ENCODE measurements at regions not wholly inside any gene's neighbourhood (a gene's known extent, or its start where the extent isn't known, plus 50 kb on each side); places are given as distances from the start of the nearest gene placed in this dataset.
"Not testable (repeated sequence)": the region's sequence is repeated elsewhere in the genome, so short reads cannot be mapped to it uniquely, and the experiment has no call there.

- DNase-seq (ENCODE audit: low read depth, low spot score): no peak
Observed at GRCh38 chr4:64975177-64975576, 565.9 kb upstream of the TECRL start.

GRCh38 chr4:64969081-64969480 is 559.8 kb upstream of the TECRL start:
- no peak for DNase-seq (ENCODE audit: low read depth, low spot score)

GRCh38 chr4:64967286-64967685 is 558.0 kb upstream of the TECRL start:
- DNase-seq (ENCODE audit: low read depth, low spot score): no peak

- DNase-seq (ENCODE audit: low read depth, low spot score): no peak
Observed at GRCh38 chr4:64960516-64960915, 551.3 kb upstream of the TECRL start.

- no peak for DNase-seq (ENCODE audit: low read depth, low spot score)
Observed at GRCh38 chr4:64940698-64941097, 531.4 kb upstream of the TECRL start.

GRCh38 chr4:64935469-64936001 is 526.3 kb upstream of the TECRL start:
- no peak for DNase-seq (ENCODE audit: low read depth, low spot score)

- DNase-seq (ENCODE audit: low read depth, low spot score): peak; percentile 17
Observed at GRCh38 chr4:64911846-64912245, 502.6 kb upstream of the TECRL start.

- DNase-seq (ENCODE audit: low read depth, low spot score): no peak
Observed at GRCh38 chr4:64903986-64904385, 494.7 kb upstream of the TECRL start.

- no peak for DNase-seq (ENCODE audit: low read depth, low spot score)
Observed at GRCh38 chr4:64899563-64899962, 490.3 kb upstream of the TECRL start.

- not testable (repeated sequence) for DNase-seq (ENCODE audit: low read depth, low spot score)
Observed at GRCh38 chr4:64899030-64899429, 489.8 kb upstream of the TECRL start.

GRCh38 chr4:64897683-64898082 is 488.4 kb upstream of the TECRL start:
- no peak for DNase-seq (ENCODE audit: low read depth, low spot score)

- DNase-seq (ENCODE audit: low read depth, low spot score): no peak
Observed at GRCh38 chr4:64895031-64895430, 485.8 kb upstream of the TECRL start.

- DNase-seq (ENCODE audit: low read depth, low spot score): no peak
Observed at GRCh38 chr4:64893205-64893604, 484.0 kb upstream of the TECRL start.

GRCh38 chr4:64889906-64890610 is 480.8 kb upstream of the TECRL start:
- no peak for DNase-seq (ENCODE audit: low read depth, low spot score)

- no peak for DNase-seq (ENCODE audit: low read depth, low spot score)
Observed at GRCh38 chr4:64883087-64883807, 474.0 kb upstream of the TECRL start.

- DNase-seq (ENCODE audit: low read depth, low spot score): no peak
Observed at GRCh38 chr4:64882311-64883086, 473.2 kb upstream of the TECRL start.

GRCh38 chr4:64880557-64880956 is 471.3 kb upstream of the TECRL start:
- no peak for DNase-seq (ENCODE audit: low read depth, low spot score)

- DNase-seq (ENCODE audit: low read depth, low spot score): no peak
Observed at GRCh38 chr4:64876021-64876420, 466.8 kb upstream of the TECRL start.

- DNase-seq (ENCODE audit: low read depth, low spot score): no peak
Observed at GRCh38 chr4:64870558-64870957, 461.3 kb upstream of the TECRL start.

- DNase-seq (ENCODE audit: low read depth, low spot score): no peak
Observed at GRCh38 chr4:64857815-64858214, 448.6 kb upstream of the TECRL start.

- DNase-seq (ENCODE audit: low read depth, low spot score): no peak
Observed at GRCh38 chr4:64857198-64857597, 447.9 kb upstream of the TECRL start.

- DNase-seq (ENCODE audit: low read depth, low spot score): no peak
Observed at GRCh38 chr4:64846417-64846816, 437.2 kb upstream of the TECRL start.

Measured in ELF-1 (cell line).